ENCODE measurements at regions not wholly inside any gene's neighbourhood (a gene's known extent, or its start where the extent isn't known, plus 50 kb on each side); places are given as distances from the start of the nearest gene placed in this dataset.

GRCh38 chr12:25734529-25735180 is 181.6 kb upstream of the LMNTD1 start:
- intact Hi-C loops (cut with DNase I), result no loop called here
- DNase-seq, result no peak

GRCh38 chr12:25740617-25741016 is 187.5 kb upstream of the LMNTD1 start:
- intact Hi-C loops (cut with DNase I), result no loop called here

GRCh38 chr12:25741917-25742316 is 188.8 kb upstream of the LMNTD1 start:
- no peak for DNase-seq
- intact Hi-C loops (cut with DNase I), result no loop called here

More at GRCh38 chr12:25740617-25741016, 187.5 kb upstream of the LMNTD1 start:
- DNase-seq, result no peak

GRCh38 chr12:25743679-25744215 is 190.7 kb upstream of the LMNTD1 start:
- no peak for DNase-seq
- intact Hi-C loops (cut with DNase I), result no loop called here

DNA sequence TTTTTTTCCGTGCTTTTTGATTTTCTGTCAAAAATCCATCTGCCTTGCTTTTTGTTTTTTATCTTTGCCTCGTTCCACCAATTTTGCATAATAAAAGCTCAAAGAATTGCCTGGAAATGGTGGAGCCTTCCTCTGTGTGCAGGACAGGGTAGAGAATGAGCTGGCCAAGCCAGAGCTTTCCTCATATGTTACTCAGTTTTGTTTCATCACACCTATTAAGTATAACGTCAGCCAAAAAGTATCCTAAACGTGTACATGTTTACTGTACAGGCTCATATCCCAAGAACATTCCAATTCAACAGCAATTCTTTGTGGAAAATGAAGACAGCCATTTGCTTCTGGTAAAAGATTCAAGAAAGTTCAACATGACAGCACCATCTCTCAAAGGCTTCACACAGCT is 191.2 kb upstream of the LMNTD1 start:
- no peak for DNase-seq
- intact Hi-C loops (cut with DNase I), result no loop called here

DNA sequence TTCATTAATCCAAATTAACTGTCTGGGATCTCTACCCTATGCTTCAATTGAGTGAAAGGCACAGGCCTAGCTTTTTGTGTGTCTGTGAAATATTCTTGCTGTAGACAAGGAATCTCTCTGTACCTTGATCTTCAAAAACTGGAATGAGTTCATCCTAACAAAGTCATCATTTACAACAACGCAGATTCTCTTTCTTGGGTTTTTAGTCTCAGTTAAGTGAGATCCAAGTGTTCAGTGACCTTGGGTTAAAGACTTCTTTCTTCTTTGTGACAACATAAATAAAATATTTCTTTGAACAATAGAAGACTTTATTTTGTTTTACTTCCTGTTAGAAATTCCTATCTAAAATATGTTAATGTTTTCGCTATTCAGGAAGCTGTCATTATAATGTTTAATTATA is 192.2 kb upstream of the LMNTD1 start:
- DNase-seq, result no peak
- intact Hi-C loops (cut with DNase I), result no loop called here

DNA sequence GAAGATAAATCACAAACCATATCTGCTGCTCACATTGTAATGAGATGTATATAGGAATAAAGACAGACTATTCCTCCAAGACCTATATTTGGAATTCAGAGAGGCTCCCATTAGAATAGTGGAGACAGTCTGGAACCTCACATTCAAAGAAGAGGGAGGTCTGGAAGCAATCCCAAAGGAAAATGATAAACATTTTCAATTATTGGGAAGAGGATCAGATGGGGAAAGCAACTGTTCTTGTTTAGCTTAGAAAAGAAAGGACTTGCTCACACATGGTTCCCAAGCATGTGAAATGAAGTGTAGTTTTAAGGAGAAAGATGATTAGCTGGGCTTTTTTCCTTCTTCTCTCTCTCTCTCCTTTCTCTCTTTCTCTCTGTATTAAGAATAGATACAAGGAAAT is 193.0 kb upstream of the LMNTD1 start:
- intact Hi-C loops (cut with DNase I), result no loop called here
- no peak for DNase-seq

DNA sequence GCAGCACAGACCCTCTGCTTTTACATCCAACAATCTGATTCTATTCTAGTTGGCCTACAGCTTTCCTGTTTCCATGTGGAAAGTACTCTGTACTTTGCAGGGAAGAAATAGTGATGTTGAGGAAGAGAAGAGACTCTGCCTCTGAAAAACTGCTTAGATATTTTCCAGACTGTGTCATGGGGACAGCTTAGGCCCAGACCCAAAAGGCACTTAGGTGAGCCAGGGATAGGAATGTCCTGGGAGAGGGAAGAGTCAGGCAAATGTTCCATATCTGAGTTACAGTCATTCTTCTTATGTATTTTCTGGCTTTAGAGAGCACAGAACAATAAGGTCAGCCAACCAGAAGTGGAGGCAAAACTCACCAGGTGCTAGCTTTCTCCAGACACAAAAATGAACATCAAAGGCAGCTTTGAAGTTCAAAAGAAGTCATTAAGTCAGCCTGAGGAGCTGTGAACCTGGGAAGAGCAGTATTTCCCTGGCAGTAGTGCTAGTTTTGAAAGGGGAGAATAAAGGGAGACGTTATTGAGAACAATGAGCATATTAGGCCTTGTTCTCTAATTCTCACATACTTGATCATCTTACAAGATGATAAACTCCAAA is 199.7 kb upstream of the LMNTD1 start:
- no peak for DNase-seq
- intact Hi-C loops (cut with DNase I), result no loop called here

DNA sequence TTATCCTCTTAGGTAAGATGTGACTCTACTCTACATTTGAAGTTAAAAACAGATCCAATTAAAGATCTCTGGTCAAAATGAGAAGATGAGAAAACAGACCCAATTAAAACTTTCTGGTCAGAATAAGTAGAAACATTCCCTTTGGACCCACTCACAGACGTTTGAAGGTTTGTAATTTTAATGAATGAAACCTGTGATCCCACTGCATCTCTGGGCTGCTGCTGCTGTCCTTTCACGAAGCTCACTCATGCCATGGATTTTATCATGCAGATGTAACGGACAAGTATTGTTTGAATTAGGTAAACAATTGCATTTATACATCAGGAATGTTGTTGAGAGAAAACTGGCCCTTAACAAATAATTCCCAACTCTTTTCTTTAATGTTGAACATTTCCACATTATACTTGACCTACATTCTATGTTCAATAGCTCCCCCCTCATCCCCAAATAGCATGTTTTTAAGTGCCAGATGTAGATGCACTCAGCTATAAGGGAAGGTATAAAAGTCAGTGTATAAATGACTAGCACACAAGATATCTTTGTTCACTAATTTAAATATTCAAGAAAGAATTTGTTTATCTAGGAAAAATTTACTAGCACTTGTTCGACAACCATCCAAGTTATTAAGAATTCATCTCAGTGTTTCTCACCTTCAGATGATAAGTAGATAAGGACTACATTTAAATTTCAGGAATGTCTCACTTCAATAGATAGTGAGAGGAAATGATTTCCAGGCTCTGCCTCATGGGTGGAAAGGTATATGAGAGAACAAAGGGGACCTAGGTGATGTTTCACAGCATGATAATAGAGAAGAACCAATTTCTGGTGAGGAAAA is 202.3 kb upstream of the LMNTD1 start:
- intact Hi-C loops (cut with DNase I), result no loop called here
- DNase-seq, result no peak

GRCh38 chr12:25755971-25756260 is 202.6 kb upstream of the RASSF8 start:
- intact Hi-C loops (cut with DNase I), result no loop called here
- DNase-seq, result no peak

GRCh38 chr12:25757037-25757665 is 201.3 kb upstream of the RASSF8 start:
- no peak for DNase-seq
- intact Hi-C loops (cut with DNase I), result no loop called here

DNA sequence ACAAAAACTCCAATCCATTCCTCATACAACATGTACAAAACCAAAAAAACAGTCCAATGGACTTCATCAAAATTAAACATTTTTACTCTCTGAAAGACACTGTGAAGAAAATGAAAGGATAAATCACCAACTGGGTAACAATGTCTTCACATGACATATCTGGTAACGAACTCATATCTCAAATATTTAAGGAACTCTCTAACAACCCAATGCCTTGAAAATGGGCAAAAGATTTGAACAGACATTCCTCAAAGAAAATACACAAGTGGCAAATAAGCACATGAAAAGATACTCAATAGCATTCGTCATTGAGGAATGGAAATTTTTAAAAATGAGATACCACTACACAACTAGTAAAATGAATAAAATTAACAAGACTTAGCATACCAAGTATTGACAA is 198.7 kb upstream of the RASSF8 start:
- intact Hi-C loops (cut with DNase I), result no loop called here
- DNase-seq, result no peak

DNA sequence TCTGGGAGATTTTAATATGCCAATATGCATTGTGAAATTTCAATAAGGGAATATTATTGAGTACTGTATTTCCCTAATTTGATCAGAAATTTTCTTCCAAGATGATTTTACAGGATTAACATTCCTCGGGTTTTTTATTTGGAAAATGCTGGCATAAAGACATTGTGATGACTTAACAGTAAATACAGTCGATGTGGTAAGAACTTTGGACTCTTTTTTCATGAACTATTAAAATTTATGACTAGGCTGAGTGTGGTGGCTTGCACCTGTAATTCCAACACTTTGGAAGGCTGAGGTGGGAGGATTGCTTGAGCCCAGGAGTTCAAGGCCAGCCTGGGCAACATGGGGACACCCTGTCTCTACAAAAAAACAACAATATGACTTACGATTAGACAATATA is 197.1 kb upstream of the RASSF8 start:
- no peak for DNase-seq
- intact Hi-C loops (cut with DNase I), result no loop called here

DNA sequence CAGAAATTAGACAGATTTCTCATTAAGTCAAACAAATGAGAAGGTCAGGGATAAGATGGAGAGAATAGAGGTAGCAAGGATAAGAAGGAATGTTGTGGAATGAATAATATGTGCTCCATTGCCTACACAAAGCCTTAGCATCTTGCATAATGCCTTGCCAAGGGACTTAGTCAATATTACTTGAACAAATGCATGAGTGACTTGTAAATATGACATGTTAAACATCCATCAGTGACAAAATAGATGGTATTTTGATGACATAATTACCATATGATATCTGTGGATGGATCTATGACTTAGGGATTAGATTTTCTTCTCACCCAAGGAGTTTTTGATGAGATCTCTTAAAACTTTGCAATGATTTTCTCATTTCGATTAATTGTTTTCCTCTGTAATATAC is 194.1 kb upstream of the RASSF8 start:
- intact Hi-C loops (cut with DNase I), result no loop called here
- DNase-seq, result no peak

DNA sequence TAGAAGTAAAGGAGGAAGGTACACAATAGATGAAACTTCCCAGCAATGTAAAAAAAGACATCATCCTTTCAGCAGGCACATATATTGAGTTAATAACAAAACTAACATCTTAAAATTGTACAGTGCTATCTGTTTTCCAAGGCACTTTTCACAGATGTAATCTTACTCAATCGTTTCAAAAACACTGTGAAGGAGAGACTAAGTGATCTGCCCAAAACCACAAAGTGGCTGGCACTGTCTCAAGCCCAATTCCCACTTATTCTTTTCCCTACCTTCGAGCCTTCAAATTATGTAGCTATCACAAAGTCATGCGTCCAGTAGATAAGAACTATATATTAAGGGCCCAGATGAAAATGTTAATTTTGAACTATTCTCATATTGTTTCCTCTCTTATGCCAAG is 193.6 kb upstream of the RASSF8 start:
- DNase-seq, result no peak
- intact Hi-C loops (cut with DNase I), result no loop called here

DNA sequence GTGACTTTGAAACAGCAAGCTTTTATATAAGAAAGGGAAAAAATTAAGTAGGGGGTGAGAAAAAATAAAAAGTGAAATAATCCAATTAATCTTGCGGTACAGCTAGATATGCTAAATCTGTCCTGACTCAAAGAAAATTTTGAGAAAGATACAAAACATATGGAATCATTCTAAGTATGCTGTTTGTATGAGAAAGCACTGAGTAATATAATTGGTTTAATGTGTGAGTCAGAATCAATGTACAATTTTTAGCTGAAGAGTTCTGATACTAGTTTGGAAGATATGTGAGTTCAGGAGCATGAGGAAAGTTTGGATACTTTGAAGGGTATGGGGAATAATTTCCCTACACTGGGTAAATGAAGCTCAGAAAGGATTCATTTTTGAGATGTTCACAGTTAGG is 190.9 kb upstream of the RASSF8 start:
- no peak for DNase-seq
- intact Hi-C loops (cut with DNase I), result no loop called here

DNA sequence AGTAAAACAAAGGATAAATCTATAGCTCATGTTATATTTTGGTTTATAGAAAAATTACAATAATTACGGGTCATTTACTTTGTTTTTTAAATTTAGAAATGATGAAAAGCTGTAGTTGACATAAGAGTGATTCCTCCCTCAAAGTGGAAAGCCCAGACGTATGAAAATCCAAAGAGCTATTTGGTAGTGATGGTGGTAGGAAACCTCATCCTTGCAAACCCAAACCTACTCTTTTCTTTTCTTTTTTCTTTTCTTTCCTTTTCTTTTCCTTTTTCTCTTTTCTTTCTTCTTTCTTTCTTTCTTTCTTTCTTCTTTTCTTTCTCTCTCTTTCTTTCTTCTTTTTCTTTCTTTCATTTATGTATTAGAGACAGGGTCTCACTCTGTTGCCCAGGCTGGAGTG is 190.3 kb upstream of the RASSF8 start:
- no peak for DNase-seq
- intact Hi-C loops (cut with DNase I), result no loop called here

- DNase-seq, result no peak
- intact Hi-C loops (cut with DNase I), result no loop called here
Observed at GRCh38 chr12:25769082-25769945, 189.2 kb upstream of the RASSF8 start.

GRCh38 chr12:25771041-25771440 is 187.4 kb upstream of the RASSF8 start:
- intact Hi-C loops (cut with DNase I), result no loop called here
- DNase-seq, result no peak

All from head of caudate nucleus (tissue), 42 donors.